Esophagus squamous epithelium (tissue), 5 donors: ENCODE measurements at regions not wholly inside any gene's neighbourhood (a gene's known extent, or its start where the extent isn't known, plus 50 kb on each side); places are given as distances from the start of the nearest gene placed in this dataset.
A peak's percentile ranks its signal among the peaks of the same experiment; 100 is the strongest.
"Not testable (repeated sequence)": the region's sequence is repeated elsewhere in the genome, so short reads cannot be mapped to it uniquely, and the experiment has no call there.

ENCODE experiments used
- DNase-seq: peaks from one replicate; lab custom pipeline; 2025; lab: John Stamatoyannopoulos, UW
- H3K27ac ChIP-seq, 4 donors: fragments of 200-600 bp; sonication (generic); one replicate each; pipeline ENCODE4 v1.5.1; 2016 to 2019; ENCODE audit warnings: mild to moderate bottlenecking in 1 of 4
- H3K27me3 ChIP-seq, 4 donors: fragments of 200-600 bp; sonication (generic); 1 replicate in 3 of 4; 2 replicates in 1 of 4; pipeline versions ENCODE4 v1.5.1 to v1.6.0; 2017 to 2021; ENCODE audit warnings: antibody characterized with exemption in 1 of 4
- H3K36me3 ChIP-seq, 3 donors: fragments of 200-600 bp; sonication (generic); one replicate each; pipeline ENCODE4 v1.5.1; 2016 to 2019
- H3K4me1 ChIP-seq, 3 donors: fragments of 200-600 bp; sonication (generic); one replicate each; pipeline ENCODE4 v1.5.1; 2017 to 2019
- H3K4me3 ChIP-seq, 4 donors: fragments of 200-600 bp; sonication (generic); 1 replicate in 3 of 4; 2 replicates in 1 of 4; pipeline ENCODE4 v1.5.1; 2016 to 2019; ENCODE audit warnings: mild to moderate bottlenecking in 2 of 4, moderate library complexity in 1 of 4
- H3K9me3 ChIP-seq, 3 donors: fragments of 200-600 bp; sonication (generic); one replicate each; pipeline ENCODE4 v1.5.1; 2016 to 2019
- POLR2A ChIP-seq, 4 donors: fragments of 450-650 bp; IDR thresholded peaks; one replicate each; pipeline ENCODE4 v1.6.1; 2017; ENCODE audit warnings: antibody characterized with exemption in 4 of 4, mild to moderate bottlenecking in 4 of 4, moderate library complexity in 3 of 4
- WGBS, 2 donors: methylation state at CpG; one replicate each; pipeline ENCODE4 v1.1.5; 2018; 5-methylcytosine and 5-hydroxymethylcytosine counted together
- intact Hi-C: fragments of 100-400 bp; cut with DNase I; formaldehyde crosslinking; loops from one replicate; pipeline ENCODE4 v1.15.0; 2022
- TF ChIP-seq, protein P1 (sequence below), 6 experiments: fragments of 450-650 bp in 4 of 6; fragments of 200-600 bp in 2 of 6; sonication (generic) in 2 of 6; IDR thresholded peaks; one replicate each; pipeline ENCODE4 v1.5.1; 2016 to 2019; ENCODE audit warnings: antibody characterized with exemption in 6 of 6, mild to moderate bottlenecking in 4 of 6, moderate library complexity in 4 of 6
- donor health status: DM: yes; HTN: yes; CAD: no.

DNA sequence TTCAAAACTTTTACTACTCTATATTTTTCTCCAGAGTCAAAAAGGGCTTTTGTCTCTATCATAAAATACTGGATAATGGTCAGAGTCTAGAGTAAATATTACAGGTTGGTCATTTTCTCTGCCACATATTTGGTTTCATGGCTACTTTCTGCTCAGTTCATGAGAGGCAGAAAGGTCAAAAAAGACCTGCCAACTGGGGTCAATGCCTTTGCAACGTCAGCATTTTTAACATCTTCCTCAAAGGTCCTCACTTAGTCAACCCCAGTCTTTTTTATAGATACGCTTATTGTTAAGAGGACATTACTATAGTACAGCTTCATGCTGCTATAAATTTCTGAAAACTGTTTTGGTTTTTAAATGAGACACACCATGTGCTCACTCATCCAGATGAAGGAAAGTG is 312.1 kb upstream of the ARHGEF26 start:
- no peak overlapping the region for H3K4me3 ChIP-seq
- WGBS, 2 donors = 43% methylated on average over 2 of the region's 2 CpGs
- no peak for DNase-seq
- TF ChIP-seq, protein P1, sequence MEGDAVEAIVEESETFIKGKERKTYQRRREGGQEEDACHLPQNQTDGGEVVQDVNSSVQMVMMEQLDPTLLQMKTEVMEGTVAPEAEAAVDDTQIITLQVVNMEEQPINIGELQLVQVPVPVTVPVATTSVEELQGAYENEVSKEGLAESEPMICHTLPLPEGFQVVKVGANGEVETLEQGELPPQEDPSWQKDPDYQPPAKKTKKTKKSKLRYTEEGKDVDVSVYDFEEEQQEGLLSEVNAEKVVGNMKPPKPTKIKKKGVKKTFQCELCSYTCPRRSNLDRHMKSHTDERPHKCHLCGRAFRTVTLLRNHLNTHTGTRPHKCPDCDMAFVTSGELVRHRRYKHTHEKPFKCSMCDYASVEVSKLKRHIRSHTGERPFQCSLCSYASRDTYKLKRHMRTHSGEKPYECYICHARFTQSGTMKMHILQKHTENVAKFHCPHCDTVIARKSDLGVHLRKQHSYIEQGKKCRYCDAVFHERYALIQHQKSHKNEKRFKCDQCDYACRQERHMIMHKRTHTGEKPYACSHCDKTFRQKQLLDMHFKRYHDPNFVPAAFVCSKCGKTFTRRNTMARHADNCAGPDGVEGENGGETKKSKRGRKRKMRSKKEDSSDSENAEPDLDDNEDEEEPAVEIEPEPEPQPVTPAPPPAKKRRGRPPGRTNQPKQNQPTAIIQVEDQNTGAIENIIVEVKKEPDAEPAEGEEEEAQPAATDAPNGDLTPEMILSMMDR (IDR thresholded peaks at IDR 0.05) = no peak
- TF ChIP-seq POLR2A (IDR thresholded peaks at IDR 0.05) = no peak
- H3K27me3 ChIP-seq = no peaks in the 10 kb centered on the region
- H3K4me1 ChIP-seq = no peaks in the 10 kb centered on the region
- H3K9me3 ChIP-seq = no peaks in the 10 kb centered on the region
- intact Hi-C loops = no loop called here
- no peak overlapping the region for H3K27ac ChIP-seq
- no peaks in the 10 kb centered on the region for H3K36me3 ChIP-seq

DNA sequence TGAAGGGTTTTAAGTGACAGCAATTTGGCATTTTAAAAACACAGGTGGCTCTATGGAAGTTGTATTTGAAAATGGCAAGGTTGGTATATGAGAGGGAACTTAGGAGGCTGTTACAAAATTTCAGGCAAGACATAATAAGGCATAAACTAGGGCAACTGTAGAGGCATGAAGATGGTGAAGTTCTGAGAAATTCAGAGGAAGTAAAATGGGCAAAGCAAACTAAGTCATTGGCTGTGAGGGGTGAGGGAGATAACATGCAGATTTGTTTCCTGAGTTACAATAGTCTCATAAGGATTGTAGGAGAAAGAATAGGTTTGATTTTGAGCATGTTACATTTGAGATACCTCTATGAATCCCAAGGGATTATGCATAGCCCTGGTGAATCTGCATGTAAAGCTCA is 302.9 kb upstream of the ARHGEF26 start:
- H3K4me3 ChIP-seq = no peak overlapping the region
- TF ChIP-seq, protein P1 (IDR thresholded peaks at IDR 0.05) = no peak
- no peak for TF ChIP-seq POLR2A (IDR thresholded peaks at IDR 0.05)
- H3K27ac ChIP-seq = no peak overlapping the region
- H3K4me1 ChIP-seq = no peaks in the 10 kb centered on the region
- intact Hi-C loops = no loop called here
- no peaks in the 10 kb centered on the region for H3K36me3 ChIP-seq
- DNase-seq = no peak
- H3K27me3 ChIP-seq = no peaks in the 10 kb centered on the region
- no peaks in the 10 kb centered on the region for H3K9me3 ChIP-seq

DNA sequence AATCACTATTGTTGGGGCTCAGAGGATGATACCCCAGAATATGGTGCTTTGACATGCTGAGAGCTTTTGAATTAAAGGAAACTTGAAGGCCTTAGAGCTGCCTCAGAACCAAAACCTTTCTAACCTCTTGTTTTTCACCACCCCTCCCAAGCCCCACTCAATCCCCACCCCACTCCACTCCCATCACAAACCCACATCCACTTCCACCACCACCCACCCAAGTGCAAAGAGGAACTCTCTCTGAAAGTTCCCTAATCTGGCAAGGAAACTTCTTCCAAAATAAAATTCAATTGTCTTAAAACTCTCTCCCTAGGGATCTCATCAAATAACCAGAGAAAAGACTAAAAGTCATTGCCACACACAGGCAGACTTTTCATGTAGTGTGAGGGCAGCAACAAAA is 301.2 kb upstream of the ARHGEF26 start:
- intact Hi-C loops = no loop called here
- TF ChIP-seq, protein P1 (IDR thresholded peaks at IDR 0.05) = no peak
- TF ChIP-seq POLR2A (IDR thresholded peaks at IDR 0.05) = no peak

DNA sequence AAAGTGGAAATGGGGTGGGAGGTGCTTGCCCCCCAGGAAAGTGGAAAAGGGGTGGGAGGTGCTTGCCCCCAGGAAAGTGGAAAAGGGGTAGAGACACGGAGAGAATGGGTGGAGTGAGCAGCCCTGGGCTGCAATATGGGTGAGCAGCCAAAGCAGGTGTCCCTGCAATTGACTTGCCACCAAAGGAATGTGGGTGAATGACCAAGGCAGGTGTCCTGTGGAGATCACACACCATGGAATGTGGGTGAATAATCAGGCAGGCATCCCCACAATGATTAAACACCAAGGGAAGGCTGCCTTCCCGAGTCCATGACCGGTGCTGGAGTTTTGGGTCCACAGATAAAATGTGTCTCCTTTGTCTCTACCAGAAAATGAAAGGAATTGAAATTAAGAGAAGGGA is 292.8 kb upstream of the ARHGEF26 start:
- H3K4me3 ChIP-seq, H3K27me3 ChIP-seq, H3K36me3 ChIP-seq, H3K27ac ChIP-seq, H3K9me3 ChIP-seq, H3K4me1 ChIP-seq, DNase-seq, intact Hi-C loops: not testable (repeated sequence)
- WGBS, 2 donors = 77 to 80% methylated on average over 3 of the region's 3 CpGs

More for the DNA sequence above, 301.2 kb upstream of the ARHGEF26 start:
- Histone ChIP-seq H3K36me3 (no peaks in the 10 kb centered on the region), H3K4me1 (no peaks in the 10 kb centered on the region), H3K27me3 (no peaks in the 10 kb centered on the region), H3K9me3 (no peaks in the 10 kb centered on the region), H3K4me3 (no peak overlapping the region), H3K27ac (no peak overlapping the region)
- no peak for DNase-seq

DNA sequence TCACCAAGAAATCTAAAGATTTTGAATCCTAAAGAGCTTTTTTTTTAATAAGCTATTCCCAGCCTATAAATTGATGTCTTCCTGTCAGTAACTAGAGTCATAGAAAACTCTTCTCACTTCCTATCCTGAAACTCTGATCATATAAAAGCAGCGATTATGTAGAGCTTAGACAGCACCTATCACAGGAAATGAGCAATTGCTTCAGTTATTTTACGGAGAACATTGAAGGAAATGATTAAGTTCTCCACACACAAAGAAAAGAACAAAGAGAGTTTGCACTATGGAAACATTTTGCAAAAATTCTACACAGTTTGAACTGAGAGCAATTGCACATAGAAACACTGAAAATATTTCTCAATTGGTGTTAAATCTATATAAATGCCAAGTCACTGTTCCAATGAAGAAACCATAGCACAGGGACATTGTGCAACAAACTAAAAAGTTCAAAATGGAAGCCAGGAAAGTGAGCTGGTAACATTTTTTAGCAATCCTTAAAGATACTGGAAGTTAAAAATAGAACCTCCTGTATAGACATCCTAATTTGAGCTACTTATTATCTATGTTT is 291.5 kb upstream of the ARHGEF26 start:
- H3K27me3 ChIP-seq = no peaks in the 10 kb centered on the region
- no peaks in the 10 kb centered on the region for H3K4me1 ChIP-seq
- peak overlapping the region in 1 of 4 donors; percentile 6 for H3K27ac ChIP-seq
- no peaks in the 10 kb centered on the region for H3K36me3 ChIP-seq
- no peak overlapping the region for H3K4me3 ChIP-seq
- TF ChIP-seq, protein P1 (IDR thresholded peaks at IDR 0.05) = no peak
- TF ChIP-seq POLR2A (IDR thresholded peaks at IDR 0.05) = no peak
- DNase-seq = no peak
- intact Hi-C loops = no loop called here
- 19 to 73% methylated on average over 2 of the region's 2 CpGs for WGBS, 2 donors
- H3K9me3 ChIP-seq = no peaks in the 10 kb centered on the region

DNA sequence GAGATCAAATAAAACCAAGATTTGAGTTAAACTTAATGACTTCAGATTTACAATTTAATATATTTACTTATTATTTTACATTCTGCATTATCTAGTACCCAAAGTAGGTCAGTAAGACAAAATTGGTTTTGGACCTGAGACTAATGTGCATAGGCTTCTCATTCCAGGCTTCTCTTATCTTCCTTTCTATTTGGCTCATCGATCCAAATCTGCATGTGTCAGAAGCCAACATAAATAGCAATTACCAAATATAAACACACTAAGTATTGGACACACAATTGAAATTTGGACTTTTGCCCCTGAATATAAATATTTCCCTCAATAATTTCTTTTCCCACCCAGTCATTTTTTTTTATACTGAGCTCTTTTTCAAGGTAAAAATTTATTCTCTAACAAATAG is 290.6 kb upstream of the ARHGEF26 start:
- H3K27ac ChIP-seq = no peak overlapping the region

More for the DNA sequence above, 290.6 kb upstream of the ARHGEF26 start:
- Histone ChIP-seq H3K36me3 (no peaks in the 10 kb centered on the region), H3K9me3 (no peaks in the 10 kb centered on the region), H3K4me3 (no peak overlapping the region), H3K27me3 (no peaks in the 10 kb centered on the region), H3K4me1 (no peaks in the 10 kb centered on the region)
- TF ChIP-seq POLR2A (IDR thresholded peaks at IDR 0.05) = no peak
- TF ChIP-seq, protein P1 (IDR thresholded peaks at IDR 0.05) = no peak
- intact Hi-C loops = no loop called here
- WGBS, 2 donors = 42 to 52% methylated on average over 1 of the region's 1 CpG
- no peak for DNase-seq
